Tibial nerve (tissue), 4 donors: ENCODE measurements at regions not wholly inside any gene's neighbourhood (a gene's known extent, or its start where the extent isn't known, plus 50 kb on each side); places are given as distances from the start of the nearest gene placed in this dataset.

ENCODE experiments used
- DNase-seq, 2 donors: peaks; one replicate each; pipeline ENCODE4 v3.0.0-alpha.2; 2019; ENCODE audit warnings: low spot score in 2 of 2
- H3K27ac ChIP-seq, 4 donors: fragments of 200-600 bp; sonication (generic) in 3 of 4; one replicate each; pipeline ENCODE4 v1.5.1; 2017 to 2019; ENCODE audit warnings: mild to moderate bottlenecking in 1 of 4
- H3K27me3 ChIP-seq, 2 donors: fragments of 200-600 bp; sonication (generic) in 1 of 2; one replicate each; pipeline versions ENCODE4 v1.5.1 to v1.6.0; 2017 to 2019
- H3K36me3 ChIP-seq, 3 donors: fragments of 200-600 bp; sonication (generic); one replicate each; pipeline ENCODE4 v1.5.1; 2018 to 2019
- H3K4me1 ChIP-seq, 4 donors: fragments of 200-600 bp; sonication (generic) in 3 of 4; one replicate each; pipeline ENCODE4 v1.5.1; 2017 to 2019
- H3K4me3 ChIP-seq, 4 donors: fragments of 200-600 bp; sonication (generic) in 3 of 4; one replicate each; pipeline ENCODE4 v1.5.1; 2017 to 2019; ENCODE audit warnings: mild to moderate bottlenecking in 1 of 4, moderate library complexity in 1 of 4
- H3K9me3 ChIP-seq, 4 donors: fragments of 200-600 bp; sonication (generic) in 3 of 4; one replicate each; pipeline ENCODE4 v1.5.1; 2017 to 2019
- CTCF ChIP-seq, 5 experiments: fragments of 200-600 bp in 3 of 5; fragments of 450-650 bp in 2 of 5; sonication (generic) in 3 of 5; IDR thresholded peaks; one replicate each; pipeline ENCODE4 v1.5.1; 2016 to 2019; ENCODE audit warnings: antibody characterized with exemption in 5 of 5, mild to moderate bottlenecking in 3 of 5, moderate library complexity in 2 of 5
- EP300 ChIP-seq, 2 donors: sonication (generic); formaldehyde crosslinking; IDR thresholded peaks; one replicate each; pipeline ENCODE4 v1.6.1; 2017; ENCODE audit warnings: antibody characterized with exemption in 2 of 2, mild to moderate bottlenecking in 1 of 2
- POLR2A ChIP-seq, 2 donors: fragments of 450-650 bp; IDR thresholded peaks; one replicate each; pipeline ENCODE4 v1.6.1; 2017; ENCODE audit warnings: antibody characterized with exemption in 2 of 2, mild to moderate bottlenecking in 2 of 2, moderate library complexity in 2 of 2
- WGBS, 2 donors: methylation state at CpG; one replicate each; pipeline ENCODE4 v1.1.5; 2018; 5-methylcytosine and 5-hydroxymethylcytosine counted together

GRCh38 chr15:70523616-70524015 is 239.7 kb downstream of the UACA start:
- no peaks in the 10 kb centered on the region for H3K36me3 ChIP-seq
- H3K9me3 ChIP-seq = no peaks in the 10 kb centered on the region
- H3K27me3 ChIP-seq = no peaks in the 10 kb centered on the region
- no peak for TF ChIP-seq POLR2A (IDR thresholded peaks at IDR 0.05)
- TF ChIP-seq CTCF (IDR thresholded peaks at IDR 0.05) = no peak
- TF ChIP-seq EP300 (IDR thresholded peaks at IDR 0.05) = no peak
- H3K4me3 ChIP-seq = no peak overlapping the region
- 84 to 91% methylated on average over 7 of the region's 7 CpGs for WGBS, 2 donors
- H3K27ac ChIP-seq = no peak overlapping the region
- peaks cover 0 to 17% (median 0%) of the 10 kb centered on the region in 4 donors for H3K4me1 ChIP-seq
- DNase-seq = no peak

GRCh38 chr15:70523192-70523591 is 240.2 kb downstream of the UACA start:
- no peak overlapping the region for H3K27ac ChIP-seq
- WGBS, 2 donors = 93 to 94% methylated on average over 5 of the region's 5 CpGs
- TF ChIP-seq CTCF (IDR thresholded peaks at IDR 0.05) = no peak
- TF ChIP-seq EP300 (IDR thresholded peaks at IDR 0.05) = no peak
- TF ChIP-seq POLR2A (IDR thresholded peaks at IDR 0.05) = no peak
- H3K27me3 ChIP-seq = no peaks in the 10 kb centered on the region
- DNase-seq = no peak
- peaks cover 0 to 17% (median 0%) of the 10 kb centered on the region in 4 donors for H3K4me1 ChIP-seq
- no peaks in the 10 kb centered on the region for H3K36me3 ChIP-seq
- no peak overlapping the region for H3K4me3 ChIP-seq
- no peaks in the 10 kb centered on the region for H3K9me3 ChIP-seq

GRCh38 chr15:70522323-70522966 is 240.9 kb downstream of the UACA start:
- no peak for DNase-seq
- Histone ChIP-seq H3K36me3 (no peaks in the 10 kb centered on the region), H3K27me3 (no peaks in the 10 kb centered on the region)

GRCh38 chr15:70521576-70522322 is 241.6 kb downstream of the UACA start:
- Histone ChIP-seq H3K36me3 (no peaks in the 10 kb centered on the region), H3K4me1 (peaks cover 0 to 9% (median 0%) of the 10 kb centered on the region in 4 donors), H3K9me3 (no peaks in the 10 kb centered on the region), H3K27me3 (no peaks in the 10 kb centered on the region), H3K27ac (no peak overlapping the region), H3K4me3 (no peak overlapping the region)
- no peak for DNase-seq
- 91 to 93% methylated on average over 11 of the region's 11 CpGs for WGBS, 2 donors
- TF ChIP-seq EP300 (IDR thresholded peaks at IDR 0.05) (no peak), POLR2A (IDR thresholded peaks at IDR 0.05) (no peak), CTCF (IDR thresholded peaks at IDR 0.05) (no peak)

More at GRCh38 chr15:70522323-70522966, 240.9 kb downstream of the UACA start:
- Histone ChIP-seq H3K4me1 (peaks cover 0 to 16% (median 0%) of the 10 kb centered on the region in 4 donors), H3K27ac (no peak overlapping the region), H3K4me3 (no peak overlapping the region), H3K9me3 (no peaks in the 10 kb centered on the region)
- WGBS, 2 donors = 86 to 97% methylated on average over 5 of the region's 5 CpGs
- TF ChIP-seq EP300 (IDR thresholded peaks at IDR 0.05) = no peak
- TF ChIP-seq POLR2A (IDR thresholded peaks at IDR 0.05) = no peak
- no peak for TF ChIP-seq CTCF (IDR thresholded peaks at IDR 0.05)

GRCh38 chr15:70519616-70520015 is 243.7 kb downstream of the UACA start:
- Histone ChIP-seq H3K4me1 (no peaks in the 10 kb centered on the region), H3K27me3 (no peaks in the 10 kb centered on the region), H3K36me3 (no peaks in the 10 kb centered on the region), H3K27ac (no peak overlapping the region), H3K4me3 (no peak overlapping the region), H3K9me3 (no peaks in the 10 kb centered on the region)
- no peak for DNase-seq
- 41 to 81% methylated on average over 2 to 3 of the region's 3 CpGs for WGBS, 2 donors
- TF ChIP-seq EP300 (IDR thresholded peaks at IDR 0.05) = no peak
- TF ChIP-seq POLR2A (IDR thresholded peaks at IDR 0.05) = no peak
- TF ChIP-seq CTCF (IDR thresholded peaks at IDR 0.05) = no peak
